PFSK-1 (cell line): ENCODE measurements at regions not wholly inside any gene's neighbourhood (a gene's known extent, or its start where the extent isn't known, plus 50 kb on each side); places are given as distances from the start of the nearest gene placed in this dataset.

Source experiments
- POLR2AphosphoS5 ChIP-seq: IDR thresholded peaks from 2 replicates; pipeline ENCODE4 v1.6.1; 2012; ENCODE audit warnings: low read depth, mild to moderate bottlenecking, control low read depth, low read length, moderate library complexity
- SIN3A ChIP-seq: IDR thresholded peaks from 2 replicates; pipeline ENCODE4 v1.6.1; 2012; ENCODE audit warnings: mild to moderate bottlenecking, low read length, moderate library complexity, borderline replicate concordance; ENCODE audit not compliant: insufficient read depth
- TF ChIP-seq, protein P1 (sequence below), 2 experiments: IDR thresholded peaks; 2 replicates each; pipeline versions ENCODE4 v1.6.1 to v1.8.0; 2011 to 2012; ENCODE audit warnings: low read depth in 2 of 2, low read length in 2 of 2, control low read depth in 1 of 2, inconsistent platforms in 1 of 2, mild to moderate bottlenecking in 1 of 2, moderate library complexity in 1 of 2; ENCODE audit not compliant: insufficient read depth in 1 of 2

DNA sequence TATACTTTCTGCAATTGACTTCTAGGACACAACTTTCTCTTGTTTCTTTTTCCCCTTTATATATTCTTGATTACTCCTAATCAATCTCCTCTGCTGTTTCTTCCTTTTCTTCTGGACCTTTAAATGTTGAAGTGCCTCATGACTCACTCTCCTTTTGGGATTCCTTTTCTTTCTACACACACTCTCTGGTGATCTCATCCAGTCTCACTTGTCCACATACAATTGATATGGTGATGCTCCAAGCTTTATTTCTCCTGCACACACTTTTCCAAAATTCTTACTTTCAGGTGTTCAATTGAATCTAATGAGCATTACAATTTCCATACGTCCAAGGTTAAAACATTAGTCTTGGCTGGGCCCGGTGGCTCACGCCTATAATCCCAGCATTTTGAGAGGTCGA is 794.8 kb upstream of the EPHA5 start:
- TF ChIP-seq POLR2AphosphoS5 (no peak), SIN3A (no peak)
- TF ChIP-seq, protein P1, sequence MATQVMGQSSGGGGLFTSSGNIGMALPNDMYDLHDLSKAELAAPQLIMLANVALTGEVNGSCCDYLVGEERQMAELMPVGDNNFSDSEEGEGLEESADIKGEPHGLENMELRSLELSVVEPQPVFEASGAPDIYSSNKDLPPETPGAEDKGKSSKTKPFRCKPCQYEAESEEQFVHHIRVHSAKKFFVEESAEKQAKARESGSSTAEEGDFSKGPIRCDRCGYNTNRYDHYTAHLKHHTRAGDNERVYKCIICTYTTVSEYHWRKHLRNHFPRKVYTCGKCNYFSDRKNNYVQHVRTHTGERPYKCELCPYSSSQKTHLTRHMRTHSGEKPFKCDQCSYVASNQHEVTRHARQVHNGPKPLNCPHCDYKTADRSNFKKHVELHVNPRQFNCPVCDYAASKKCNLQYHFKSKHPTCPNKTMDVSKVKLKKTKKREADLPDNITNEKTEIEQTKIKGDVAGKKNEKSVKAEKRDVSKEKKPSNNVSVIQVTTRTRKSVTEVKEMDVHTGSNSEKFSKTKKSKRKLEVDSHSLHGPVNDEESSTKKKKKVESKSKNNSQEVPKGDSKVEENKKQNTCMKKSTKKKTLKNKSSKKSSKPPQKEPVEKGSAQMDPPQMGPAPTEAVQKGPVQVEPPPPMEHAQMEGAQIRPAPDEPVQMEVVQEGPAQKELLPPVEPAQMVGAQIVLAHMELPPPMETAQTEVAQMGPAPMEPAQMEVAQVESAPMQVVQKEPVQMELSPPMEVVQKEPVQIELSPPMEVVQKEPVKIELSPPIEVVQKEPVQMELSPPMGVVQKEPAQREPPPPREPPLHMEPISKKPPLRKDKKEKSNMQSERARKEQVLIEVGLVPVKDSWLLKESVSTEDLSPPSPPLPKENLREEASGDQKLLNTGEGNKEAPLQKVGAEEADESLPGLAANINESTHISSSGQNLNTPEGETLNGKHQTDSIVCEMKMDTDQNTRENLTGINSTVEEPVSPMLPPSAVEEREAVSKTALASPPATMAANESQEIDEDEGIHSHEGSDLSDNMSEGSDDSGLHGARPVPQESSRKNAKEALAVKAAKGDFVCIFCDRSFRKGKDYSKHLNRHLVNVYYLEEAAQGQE (IDR thresholded peaks at IDR 0.05; ENCODE audit: insufficient read depth in 1 of 2, low read depth in 2 of 2, low read length in 2 of 2), result no peak
